GM18909 (cell line): ENCODE measurements at regions not wholly inside any gene's neighbourhood (a gene's known extent, or its start where the extent isn't known, plus 50 kb on each side); places are given as distances from the start of the nearest gene placed in this dataset.

Experiments used
- ATAC-seq: cut with Tn5 transposase; IDR thresholded peaks from one replicate; pipeline ENCODE4 v1.9.1; 2021; ENCODE audit warnings: mild to moderate bottlenecking; ENCODE audit not compliant: unreplicated experiment, poor library complexity

- ATAC-seq, result no peak
Observed at GRCh38 chr4:147398556-147398955, 82.3 kb upstream of the EDNRA start.

- no peak for ATAC-seq
Observed at GRCh38 chr4:147400721-147401120, 80.2 kb upstream of the EDNRA start.

GRCh38 chr4:147401221-147401620 is 79.7 kb upstream of the EDNRA start:
- no peak for ATAC-seq

GRCh38 chr4:147407261-147408045 is 73.4 kb upstream of the EDNRA start:
- no peak for ATAC-seq

GRCh38 chr4:147408189-147408588 is 72.7 kb upstream of the EDNRA start:
- no peak for ATAC-seq

GRCh38 chr4:147409350-147409749 is 71.5 kb upstream of the EDNRA start:
- no peak for ATAC-seq

GRCh38 chr4:147418226-147418625 is 62.7 kb upstream of the EDNRA start:
- ATAC-seq, result no peak

GRCh38 chr4:147421456-147421855 is 59.4 kb upstream of the EDNRA start:
- ATAC-seq, result no peak

- ATAC-seq, result no peak
Observed at GRCh38 chr4:147423229-147423628, 57.7 kb upstream of the EDNRA start.

- no peak for ATAC-seq
Observed at GRCh38 chr4:147425019-147425418, 55.9 kb upstream of the EDNRA start.

GRCh38 chr4:147428583-147428982 is 52.3 kb upstream of the EDNRA start:
- ATAC-seq, result no peak

GRCh38 chr4:147430111-147430510 is 50.8 kb upstream of the EDNRA start:
- ATAC-seq, result no peak
